ENCODE measurements at regions not wholly inside any gene's neighbourhood (a gene's known extent, or its start where the extent isn't known, plus 50 kb on each side); places are given as distances from the start of the nearest gene placed in this dataset.

GRCh38 chr2:120425014-120425413 lies 79.1 kb downstream of the INHBB start:
- DNase-seq (ENCODE audit: low read depth) = no peak

DNA sequence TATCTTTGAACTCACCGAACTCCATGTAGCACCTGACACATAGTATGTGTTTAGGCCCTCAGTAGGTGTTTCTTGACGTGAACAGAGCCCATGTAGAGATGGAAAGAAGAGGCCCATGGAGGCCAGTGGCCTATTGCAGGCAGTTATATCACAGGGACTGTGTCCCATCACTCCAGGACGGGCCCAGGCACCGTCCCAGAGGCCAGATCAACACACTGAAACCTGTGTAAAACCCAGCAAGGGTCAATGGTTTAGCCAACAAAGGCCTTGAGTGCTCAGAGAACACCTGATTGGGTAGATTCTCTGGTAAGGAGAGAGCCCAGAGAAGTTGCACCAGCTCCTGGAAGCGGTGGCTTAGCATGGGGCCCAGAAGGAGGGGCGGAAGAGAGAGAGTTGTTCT lies 82.8 kb downstream of the INHBB start:
- DNase-seq (ENCODE audit: low read depth) = no peak

- DNase-seq (ENCODE audit: low read depth) = no peak
These were observed 83.9 kb downstream of the INHBB start for GRCh38 chr2:120429586-120430500.

DNA sequence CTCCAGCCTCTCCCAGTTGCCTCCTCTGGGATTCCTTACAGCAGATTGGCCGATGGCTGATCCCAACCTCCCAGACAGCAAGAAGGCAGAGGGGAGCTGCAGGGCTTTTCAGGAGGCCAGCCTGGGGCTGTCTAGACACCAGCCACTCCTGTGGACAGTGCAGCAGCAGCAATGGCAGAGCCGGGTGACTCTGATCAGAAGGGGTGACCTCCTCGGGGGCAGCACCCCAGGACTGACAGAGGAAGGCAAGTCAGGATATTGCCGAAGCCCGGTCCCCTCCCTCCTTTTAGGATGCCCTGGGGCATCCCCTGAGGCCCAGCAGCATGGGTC lies 84.5 kb downstream of the INHBB start:
- DNase-seq (ENCODE audit: low read depth) = no peak

GRCh38 chr2:120430957-120431356 lies 85.0 kb downstream of the INHBB start:
- no peak for DNase-seq (ENCODE audit: low read depth)

DNA sequence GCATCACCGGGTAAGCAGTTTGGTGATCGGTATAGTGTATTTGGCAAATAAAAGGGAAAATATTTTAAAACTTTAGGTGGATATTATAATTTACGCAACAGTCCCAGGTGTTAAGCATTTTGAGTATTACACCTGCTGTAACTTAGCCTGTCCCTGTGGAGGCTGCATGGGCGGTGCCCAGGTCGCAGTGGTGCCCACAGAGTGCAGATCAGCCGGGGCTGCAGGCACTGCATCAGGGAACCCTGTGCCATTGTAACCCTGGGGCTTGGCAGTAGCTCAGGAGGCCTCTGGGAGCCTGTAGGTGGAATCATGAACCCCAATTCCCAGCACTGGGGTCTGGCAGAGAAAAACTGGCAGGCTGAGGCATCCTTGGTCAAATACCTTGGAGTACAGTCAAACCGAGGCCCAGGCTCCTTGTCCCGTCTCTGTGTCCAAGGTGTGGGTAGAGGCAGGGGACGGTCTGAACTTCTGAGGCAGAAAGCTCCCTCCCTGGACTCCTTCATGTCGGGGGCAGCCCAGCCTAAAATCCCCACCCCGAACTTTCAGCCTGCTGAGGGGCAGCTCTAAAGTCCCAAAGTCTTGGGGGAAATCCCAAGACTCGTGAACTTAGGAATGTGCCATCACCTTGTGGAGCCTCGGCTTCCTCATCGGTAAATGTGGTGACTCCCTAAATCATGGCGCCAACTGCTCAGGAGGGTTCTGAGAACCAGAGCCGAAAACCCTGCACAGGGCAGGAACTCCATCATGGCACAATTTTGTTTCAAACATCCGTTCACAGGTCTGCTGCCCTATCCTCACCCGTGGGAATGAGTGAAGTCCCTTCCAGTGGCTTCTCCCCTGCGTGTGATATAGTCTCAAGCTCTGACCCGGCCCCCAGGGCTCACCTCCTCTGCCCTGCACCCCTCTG lies 85.7 kb downstream of the INHBB start:
- DNase-seq (ENCODE audit: low read depth) = no peak

DNA sequence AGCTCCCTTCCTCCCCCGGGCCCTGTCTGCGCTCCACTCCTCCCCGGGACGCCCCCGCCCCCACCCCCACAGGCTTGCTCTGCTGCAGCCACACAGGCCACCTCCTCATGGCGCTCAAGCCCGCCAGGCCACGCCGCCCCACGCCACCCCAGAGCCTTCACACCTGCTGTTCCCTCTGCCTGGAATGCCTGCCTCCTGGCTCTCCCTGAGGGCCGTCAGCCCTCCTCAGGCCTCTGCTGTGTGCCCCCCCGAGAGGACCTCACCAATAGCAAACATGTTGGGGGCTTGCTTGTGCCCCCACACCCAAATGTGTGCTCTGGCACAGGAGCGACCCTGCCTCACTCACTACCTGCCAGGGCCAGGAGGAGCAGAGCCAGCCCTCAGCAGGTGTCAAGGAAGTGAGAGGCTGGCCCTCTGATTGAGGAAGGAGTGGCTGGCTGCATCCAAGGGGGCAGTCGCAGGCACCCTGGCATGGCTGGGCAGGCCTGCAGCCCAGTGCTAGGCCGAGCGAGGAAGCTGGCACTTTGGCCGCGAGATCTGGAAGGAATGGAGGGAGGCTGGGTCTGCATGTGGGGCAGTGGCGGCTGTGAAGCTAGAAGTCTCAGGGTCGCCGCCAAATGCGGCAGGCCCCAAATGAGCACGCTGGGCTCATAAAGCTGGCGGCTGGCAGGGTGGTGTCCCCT lies 86.5 kb downstream of the INHBB start:
- no peak for DNase-seq (ENCODE audit: low read depth)

- no peak for DNase-seq (ENCODE audit: low read depth)
These were observed 87.3 kb downstream of the INHBB start for GRCh38 chr2:120432976-120433815.

- DNase-seq (ENCODE audit: low read depth) = no peak
These were observed 87.9 kb downstream of the INHBB start for GRCh38 chr2:120433816-120434290.

- DNase-seq (ENCODE audit: low read depth) = peak; percentile 69
These were observed 88.8 kb downstream of the INHBB start for GRCh38 chr2:120434492-120435308.

- no peak for DNase-seq (ENCODE audit: low read depth)
These were observed 89.9 kb downstream of the INHBB start for GRCh38 chr2:120435671-120436459.

DNA sequence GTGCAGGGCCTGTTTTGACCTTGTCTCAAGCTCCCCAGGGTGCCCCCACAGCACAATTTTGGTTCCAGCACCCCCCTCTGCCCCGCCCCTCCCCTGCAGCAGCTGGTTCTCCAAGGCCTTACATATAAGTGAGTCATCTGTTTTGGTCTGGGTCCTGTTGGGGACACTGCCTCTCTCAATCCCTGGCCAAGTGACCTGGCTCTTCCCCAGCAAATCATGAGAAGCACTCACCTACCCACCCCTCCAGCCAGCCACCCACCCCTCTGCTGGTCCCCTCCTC lies 90.5 kb downstream of the INHBB start:
- no peak for DNase-seq (ENCODE audit: low read depth)

DNA sequence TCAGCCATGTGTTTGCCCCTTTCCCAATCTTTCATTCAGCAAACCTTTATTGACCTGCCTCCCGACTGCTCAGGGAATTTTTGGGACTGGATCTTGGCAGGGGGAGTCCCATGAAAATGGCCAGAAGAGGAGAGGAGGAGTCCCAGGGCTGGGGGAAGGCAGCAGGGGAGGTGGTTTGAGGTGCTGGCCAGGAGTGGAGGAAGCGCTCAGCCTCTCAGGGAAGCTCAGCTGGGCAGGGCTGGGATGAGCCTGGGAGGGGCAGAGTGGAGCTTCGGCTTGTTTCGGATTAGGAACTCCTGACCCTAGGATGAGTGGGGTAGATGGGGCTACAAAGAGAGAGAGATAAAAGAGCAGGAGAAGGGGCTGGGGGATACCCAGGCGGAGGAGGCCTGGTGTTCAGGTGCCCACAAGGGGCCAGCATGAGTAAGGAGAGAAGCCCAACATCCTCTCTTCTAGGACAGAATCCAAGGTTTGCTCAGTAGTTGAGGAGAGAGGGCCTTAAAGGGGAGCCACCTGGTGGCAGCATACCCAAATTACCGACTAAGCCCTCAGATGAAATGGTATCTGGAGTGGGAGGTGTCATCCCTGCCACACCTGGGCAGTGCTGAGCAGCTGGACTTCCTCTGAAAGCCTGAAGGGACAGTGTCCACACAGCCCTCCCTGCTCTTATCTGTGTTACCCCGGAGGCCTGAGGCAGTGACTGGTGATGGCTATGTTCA lies 91.1 kb downstream of the INHBB start:
- DNase-seq (ENCODE audit: low read depth) = peak; percentile 35

DNA sequence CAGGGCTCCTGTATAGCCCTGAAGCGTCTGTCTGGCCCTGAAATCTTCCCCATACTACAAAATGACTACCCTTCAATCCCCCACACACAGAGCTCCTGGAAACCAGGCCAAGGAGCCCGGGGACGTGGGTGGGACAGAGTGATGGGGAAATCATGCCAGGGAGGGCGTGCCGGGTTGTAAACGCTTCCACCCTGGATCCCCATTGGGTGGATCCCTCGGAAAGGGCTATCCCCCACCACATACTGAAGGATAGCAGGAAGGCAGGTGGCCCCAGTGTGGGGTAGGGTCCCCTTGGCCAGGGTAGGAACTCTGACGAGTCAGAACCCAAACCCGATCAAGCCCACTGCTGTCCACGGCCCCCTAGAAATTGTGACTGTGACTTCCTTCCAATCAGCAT lies 91.7 kb downstream of the INHBB start:
- DNase-seq (ENCODE audit: low read depth) = no peak

GRCh38 chr2:120438301-120439066 lies 92.5 kb downstream of the INHBB start:
- no peak for DNase-seq (ENCODE audit: low read depth)

DNA sequence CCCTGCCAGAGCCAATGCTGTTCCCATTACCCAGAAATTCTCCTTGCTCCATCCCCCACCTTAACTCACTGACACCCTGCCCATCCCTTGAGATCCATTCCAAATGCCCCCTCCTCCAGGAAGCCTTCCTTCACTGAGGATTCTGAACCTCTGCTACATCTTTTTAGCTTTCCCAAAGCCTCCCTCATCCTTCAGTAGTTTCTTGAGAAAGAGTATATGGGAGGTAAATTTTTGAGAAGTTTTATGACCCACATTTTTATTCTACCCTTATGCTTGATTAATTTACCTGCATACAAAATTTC lies 93.1 kb downstream of the INHBB start:
- no peak for DNase-seq (ENCODE audit: low read depth)

DNA sequence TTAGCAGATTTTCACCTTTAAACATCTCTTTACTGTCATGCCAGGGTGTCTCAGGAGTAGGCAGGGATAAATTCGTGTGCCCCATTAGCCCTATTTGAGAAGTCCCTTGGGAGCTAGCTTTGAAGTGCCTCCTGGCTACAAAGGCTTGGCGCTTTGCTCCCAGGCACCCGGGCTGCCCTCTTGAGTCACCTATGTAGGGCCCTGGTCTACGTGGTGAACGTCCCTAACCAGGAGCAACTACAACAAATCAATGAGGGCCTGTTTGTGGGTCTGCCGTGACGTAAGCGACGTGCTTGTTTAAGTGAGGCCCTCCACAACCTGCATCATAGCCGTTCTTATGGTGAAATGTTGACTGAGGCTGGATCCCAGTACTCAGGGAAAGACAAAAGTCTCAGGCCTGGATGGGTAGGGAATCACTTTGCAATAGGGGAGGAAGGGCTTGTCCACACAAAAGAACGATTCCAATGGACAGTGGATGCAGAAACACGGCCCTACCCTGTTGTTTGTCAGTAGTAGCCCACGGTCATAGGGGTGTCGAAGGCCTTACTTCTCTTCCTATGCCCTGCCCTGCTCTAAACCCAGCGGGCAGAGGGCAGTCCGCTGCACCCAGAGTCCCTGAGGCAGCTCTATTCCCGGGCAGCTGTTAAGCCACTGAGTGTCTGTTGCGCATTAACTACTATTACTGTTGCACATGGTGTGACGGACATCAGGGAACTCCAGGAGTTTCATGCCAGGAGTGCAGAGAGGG lies 93.9 kb downstream of the INHBB start:
- DNase-seq (ENCODE audit: low read depth) = no peak

All from amniotic epithelial cell (primary cell).